ENCODE measurements at regions not wholly inside any gene's neighbourhood (a gene's known extent, or its start where the extent isn't known, plus 50 kb on each side); places are given as distances from the start of the nearest gene placed in this dataset.

- no peak for TF ChIP-seq CTCF (conservative IDR thresholded peaks at IDR 0.05)
- no peak overlapping the region for H3K27ac ChIP-seq
These were observed 96.0 kb upstream of the TMEM168 start for GRCh38 chr7:112886208-112886607.

- no peak for TF ChIP-seq CTCF (conservative IDR thresholded peaks at IDR 0.05)
- H3K27ac ChIP-seq: no peak overlapping the region
These were observed 92.8 kb upstream of the TMEM168 start for GRCh38 chr7:112882991-112883390.

- no peak overlapping the region for H3K27ac ChIP-seq
- TF ChIP-seq CTCF (conservative IDR thresholded peaks at IDR 0.05): no peak
These were observed 92.3 kb upstream of the TMEM168 start for GRCh38 chr7:112882511-112882910.

GRCh38 chr7:112882022-112882421 lies 91.8 kb upstream of the TMEM168 start:
- no peak overlapping the region for H3K27ac ChIP-seq
- TF ChIP-seq CTCF (conservative IDR thresholded peaks at IDR 0.05): no peak

GRCh38 chr7:112880818-112881418 lies 90.7 kb upstream of the TMEM168 start:
- no peak for TF ChIP-seq CTCF (conservative IDR thresholded peaks at IDR 0.05)
- no peak overlapping the region for H3K27ac ChIP-seq

GRCh38 chr7:112877691-112878460 lies 87.7 kb upstream of the TMEM168 start:
- no peak for TF ChIP-seq CTCF (conservative IDR thresholded peaks at IDR 0.05)
- no peak overlapping the region for H3K27ac ChIP-seq

GRCh38 chr7:112876877-112877276 lies 86.7 kb upstream of the TMEM168 start:
- no peak for TF ChIP-seq CTCF (conservative IDR thresholded peaks at IDR 0.05)
- H3K27ac ChIP-seq: no peak overlapping the region
